ENCODE measurements at regions not wholly inside any gene's neighbourhood (a gene's known extent, or its start where the extent isn't known, plus 50 kb on each side); places are given as distances from the start of the nearest gene placed in this dataset.

- DNase-seq: no peak
Measured at GRCh38 chr5:74074111-74074510, 448.1 kb downstream of the ARHGEF28 start.

DNA sequence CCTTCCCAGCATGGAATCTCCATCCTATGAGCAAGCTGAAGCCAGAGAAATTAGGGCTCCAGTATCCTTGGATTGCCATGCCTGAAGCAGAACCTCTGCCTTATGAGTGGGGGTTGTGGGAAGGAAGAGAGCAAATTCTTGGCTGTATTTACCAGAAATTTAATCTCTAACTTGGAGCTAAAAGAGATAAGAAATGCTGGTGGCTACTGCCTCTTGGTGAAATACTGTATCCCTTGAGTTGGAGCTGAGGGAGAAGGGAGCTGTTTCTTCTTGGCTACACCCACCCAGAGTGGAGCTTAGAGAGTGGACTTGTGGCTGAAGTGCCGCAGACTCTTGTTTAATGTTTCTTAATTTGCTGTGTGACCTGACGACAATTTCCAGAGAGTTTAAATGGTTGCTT, 447.3 kb downstream of the ARHGEF28 start:
- DNase-seq: no peak

GRCh38 chr5:74072646-74073045, 446.6 kb downstream of the ARHGEF28 start:
- no peak for DNase-seq

DNA sequence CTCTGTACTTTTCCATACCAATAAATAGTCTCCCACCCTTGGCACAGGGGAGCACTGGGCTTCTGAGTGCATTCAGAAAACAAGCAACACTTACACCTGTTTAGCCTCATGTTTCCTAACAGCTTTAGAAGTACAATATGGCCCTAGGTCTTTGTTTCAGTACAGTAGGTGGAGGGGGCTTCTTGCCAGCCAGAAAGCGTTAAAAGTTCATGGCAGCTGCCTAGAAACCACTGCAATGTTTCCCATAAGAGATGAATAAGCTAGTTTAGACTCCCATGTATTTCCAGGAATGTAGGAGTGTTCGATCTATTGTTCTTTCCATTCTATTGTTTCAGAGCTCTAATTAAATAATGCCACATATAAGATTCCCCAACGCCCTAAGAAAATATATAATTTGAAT, 444.8 kb downstream of the ARHGEF28 start:
- DNase-seq: no peak

DNA sequence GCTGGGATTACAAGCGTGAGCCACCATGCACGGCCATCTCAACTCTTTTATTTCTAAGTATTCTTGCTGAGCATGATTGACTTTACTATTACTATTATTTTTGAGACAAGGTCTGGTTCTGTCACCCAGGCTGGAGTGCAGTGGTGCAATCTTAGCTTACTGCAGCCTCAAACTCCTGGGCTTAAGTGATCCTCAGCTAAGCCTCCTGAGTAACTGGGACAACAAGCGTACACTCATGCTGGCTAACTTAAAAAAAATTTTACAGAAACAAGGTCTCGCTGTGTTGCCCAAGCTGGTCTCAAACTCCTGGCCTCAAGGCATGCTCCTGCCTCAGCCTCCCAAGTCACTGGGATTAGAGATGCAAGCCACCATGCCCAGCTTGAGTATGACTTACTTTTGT, 443.7 kb downstream of the ARHGEF28 start:
- DNase-seq: no peak

DNA sequence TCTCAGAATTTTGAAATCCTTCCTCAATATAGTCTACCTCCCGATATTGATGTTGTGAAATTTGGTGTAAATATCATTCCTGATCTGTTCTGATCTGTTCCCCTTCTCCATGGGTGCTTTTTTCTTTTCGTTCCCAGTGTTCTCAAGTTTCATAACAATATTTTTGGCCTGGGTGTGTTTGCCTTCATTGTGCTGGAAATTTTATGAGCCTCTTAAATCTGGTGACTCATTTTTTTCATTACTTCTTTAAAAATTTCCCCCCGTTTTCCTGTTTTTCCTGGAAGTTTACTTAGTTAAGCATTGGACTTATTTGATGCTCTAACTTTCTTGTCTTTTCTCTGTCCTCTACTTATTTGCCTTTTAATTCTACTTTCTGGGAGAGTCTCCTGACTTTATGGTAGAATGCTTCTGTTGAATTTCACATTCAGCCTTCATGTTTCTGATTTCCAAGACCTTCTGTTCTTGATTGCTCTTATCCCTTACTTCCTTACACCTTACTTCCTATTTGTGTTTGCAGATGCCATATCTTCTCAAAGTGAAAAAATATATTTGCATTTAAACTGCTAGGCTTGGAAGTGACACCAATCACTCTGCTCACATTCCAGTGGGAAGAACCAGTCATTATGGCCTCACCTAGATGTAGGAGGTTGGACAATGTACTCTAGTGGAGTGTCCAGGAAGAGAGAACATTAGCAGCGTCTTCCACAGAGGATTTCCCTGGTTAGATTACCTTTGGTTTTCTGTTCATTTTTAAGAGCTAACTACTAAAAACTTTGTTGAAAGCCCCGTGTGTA, 441.9 kb downstream of the ARHGEF28 start:
- DNase-seq: no peak

DNA sequence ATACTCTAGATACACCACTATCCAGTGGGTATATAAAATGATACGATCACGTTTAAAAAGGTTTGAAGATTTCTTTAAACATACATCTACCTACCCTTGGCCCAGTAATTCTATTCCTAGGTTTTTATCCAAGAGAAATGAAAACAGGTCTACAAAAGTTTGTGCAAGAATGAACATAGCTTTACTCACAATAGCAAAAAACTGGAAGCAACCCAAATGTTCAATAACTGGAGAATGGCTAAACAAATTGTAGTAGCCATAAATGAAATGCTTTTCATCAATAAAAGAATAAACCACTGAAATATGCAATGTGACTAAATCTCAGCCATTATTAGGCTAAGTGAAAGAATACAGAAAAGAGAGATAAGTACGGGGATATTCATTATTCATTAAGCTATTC, 438.9 kb downstream of the ARHGEF28 start:
- no peak for DNase-seq

GRCh38 chr5:74064225-74064624, 438.2 kb downstream of the ARHGEF28 start:
- no peak for DNase-seq

- DNase-seq: no peak
Measured at GRCh38 chr5:74063821-74064220, 437.8 kb downstream of the ARHGEF28 start.

- DNase-seq: no peak
Measured at GRCh38 chr5:74063346-74063745, 437.4 kb downstream of the ARHGEF28 start.

DNA sequence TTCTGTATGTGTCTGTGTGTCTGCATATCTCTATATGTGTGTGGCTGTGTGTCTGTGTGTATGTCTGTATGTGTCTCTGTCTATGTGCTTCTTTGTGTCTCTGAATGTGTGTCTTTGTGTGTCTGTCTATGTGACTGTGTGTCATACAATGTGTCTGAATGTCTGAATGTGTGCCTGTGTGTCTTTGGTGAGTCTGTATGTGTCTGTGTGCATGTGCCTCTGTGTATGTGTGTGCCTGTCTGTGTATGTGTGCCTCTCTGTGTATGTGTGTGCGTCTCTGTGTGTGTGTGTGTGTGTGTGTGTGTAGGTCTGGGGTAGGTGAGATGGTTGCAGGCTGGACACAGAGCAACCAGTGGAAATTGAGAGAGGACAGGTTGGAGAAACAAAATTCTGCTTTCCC, 435.3 kb downstream of the ARHGEF28 start:
- DNase-seq: no peak

DNA sequence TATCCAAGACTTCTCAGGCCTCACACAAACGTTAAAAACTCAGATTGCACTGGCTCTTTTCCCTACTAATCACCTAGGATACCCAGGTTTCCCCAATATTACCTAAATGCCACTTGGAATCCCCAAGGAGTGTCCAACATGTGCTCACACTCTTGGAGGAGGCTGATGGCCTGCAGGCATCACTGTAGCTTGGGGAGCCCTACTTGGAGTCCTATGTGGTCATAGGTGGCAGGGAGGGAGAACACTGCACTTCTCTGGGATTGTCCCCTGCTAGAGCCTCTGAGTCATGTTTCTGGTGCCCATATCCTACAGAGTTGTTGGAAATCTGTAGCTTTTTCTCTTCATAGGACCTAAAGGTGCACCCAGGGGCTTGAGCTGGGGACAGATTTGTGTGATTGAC, 433.7 kb downstream of the ARHGEF28 start:
- DNase-seq: no peak

GRCh38 chr5:74056789-74057164, 430.8 kb downstream of the ARHGEF28 start:
- DNase-seq: no peak

DNA sequence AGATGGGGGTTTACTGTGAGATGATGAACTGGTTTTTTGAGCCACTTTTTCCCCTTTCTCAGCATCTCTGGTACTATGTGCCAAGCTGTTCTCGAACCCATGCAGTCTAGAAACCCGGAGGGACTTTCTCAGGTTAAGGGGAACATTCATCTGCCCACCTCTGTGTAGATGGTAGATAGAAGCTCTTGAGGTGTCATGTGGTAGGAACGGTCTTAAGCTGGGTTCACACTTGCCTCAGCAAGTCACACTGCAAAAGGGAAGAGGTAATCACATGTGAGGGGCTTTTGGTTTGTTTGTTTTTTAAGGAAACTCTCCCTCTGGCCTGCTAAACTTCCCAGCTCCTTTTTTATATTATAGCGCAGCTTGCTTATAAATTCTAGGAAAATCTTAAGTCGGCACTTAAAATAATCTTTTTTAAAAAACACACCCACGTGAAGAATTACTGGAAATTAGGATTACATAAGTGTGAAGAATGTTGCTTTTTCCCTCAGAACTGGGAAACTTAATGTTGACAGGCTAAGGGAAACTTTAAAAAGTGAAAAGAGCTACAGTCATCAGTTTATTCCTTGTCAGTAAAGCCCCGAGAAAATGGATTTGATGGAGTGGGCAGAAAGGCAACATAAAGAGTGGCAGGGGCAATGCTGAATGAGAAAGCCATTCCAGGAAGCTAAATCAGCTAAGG, 430.3 kb downstream of the ARHGEF28 start:
- DNase-seq: no peak

GRCh38 chr5:74055486-74056106, 429.6 kb downstream of the ARHGEF28 start:
- DNase-seq: no peak

DNA sequence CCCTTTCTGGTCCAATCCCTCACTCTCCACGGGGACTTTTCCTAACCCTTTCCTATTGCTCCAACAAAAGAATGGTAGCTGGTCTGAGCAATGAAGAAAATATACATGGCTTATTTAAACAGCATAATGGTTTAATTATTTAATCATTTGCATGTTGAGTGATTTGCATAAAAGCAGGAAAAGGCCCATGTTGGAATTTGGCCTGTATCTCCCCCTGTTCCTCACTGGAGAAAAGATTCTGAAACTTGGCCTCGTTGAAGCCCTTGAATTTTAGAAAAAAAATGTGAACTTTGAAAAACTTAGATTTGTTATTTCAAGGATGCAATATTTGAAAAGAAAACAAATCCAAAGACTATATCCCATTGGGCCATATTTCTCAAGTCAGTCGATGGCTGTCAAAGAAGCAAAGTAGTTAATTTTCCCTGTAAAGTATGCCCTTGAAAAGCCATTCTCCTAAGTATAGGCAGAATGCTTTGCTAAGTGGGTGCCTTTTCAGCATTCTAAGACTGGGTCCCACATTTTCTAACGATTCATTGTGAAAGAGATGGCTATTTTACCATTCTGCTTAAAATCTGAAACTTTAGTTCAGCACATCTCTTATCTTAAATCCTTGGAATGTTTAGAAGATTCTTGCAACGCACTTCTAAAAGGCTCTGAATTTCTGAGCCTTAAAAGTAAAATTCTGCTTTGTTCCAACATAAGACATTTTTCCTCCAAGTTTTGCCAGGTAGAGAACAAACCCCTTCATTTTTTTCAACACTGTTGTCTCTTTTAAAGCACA, 428.8 kb downstream of the ARHGEF28 start:
- DNase-seq: peak; percentile 38

DNA sequence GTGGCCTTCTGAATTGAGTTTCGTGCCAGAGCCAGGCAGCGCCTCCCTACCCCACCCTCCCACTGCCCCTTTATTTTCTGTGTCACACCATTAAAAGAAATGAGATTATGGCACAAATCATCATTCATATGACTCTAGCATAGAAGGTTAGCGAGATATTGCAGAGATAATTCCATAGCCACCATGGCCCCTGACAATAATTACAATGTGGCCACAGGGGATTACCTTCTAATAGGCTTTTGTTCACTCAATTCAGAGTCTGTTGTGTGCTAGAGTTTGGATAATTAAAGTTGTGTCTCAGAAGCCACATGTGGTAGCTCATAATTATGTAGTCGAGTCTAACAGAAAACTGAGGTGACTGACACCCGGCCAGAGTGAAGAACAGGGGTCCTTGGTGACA, 428.1 kb downstream of the ARHGEF28 start:
- no peak for DNase-seq

- no peak for DNase-seq
Measured at GRCh38 chr5:74052441-74053221, 426.6 kb downstream of the ARHGEF28 start.

DNA sequence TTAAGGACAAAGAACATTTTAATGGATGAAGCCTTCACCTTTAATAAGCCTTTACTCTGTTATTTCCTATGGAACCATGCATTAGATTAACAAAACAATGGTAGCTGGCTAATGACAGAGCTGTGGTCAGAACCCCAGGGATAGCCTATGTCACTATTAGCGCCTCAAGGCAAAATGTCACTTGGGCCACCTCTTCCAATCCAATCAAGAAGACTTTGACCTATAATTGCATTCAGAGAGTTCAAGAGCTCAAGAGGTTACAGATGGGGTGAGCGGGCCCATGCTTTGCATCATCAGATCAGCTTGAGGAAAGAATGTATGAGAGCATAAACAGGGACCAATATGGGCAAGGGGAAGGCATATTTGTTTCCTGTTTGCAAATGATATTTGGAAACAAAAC, 425.1 kb downstream of the ARHGEF28 start:
- no peak for DNase-seq

GRCh38 chr5:74044936-74045335, 418.9 kb downstream of the ARHGEF28 start:
- no peak for DNase-seq

- DNase-seq: no peak
Measured at GRCh38 chr5:74042959-74043358, 417.0 kb downstream of the ARHGEF28 start.

DNA sequence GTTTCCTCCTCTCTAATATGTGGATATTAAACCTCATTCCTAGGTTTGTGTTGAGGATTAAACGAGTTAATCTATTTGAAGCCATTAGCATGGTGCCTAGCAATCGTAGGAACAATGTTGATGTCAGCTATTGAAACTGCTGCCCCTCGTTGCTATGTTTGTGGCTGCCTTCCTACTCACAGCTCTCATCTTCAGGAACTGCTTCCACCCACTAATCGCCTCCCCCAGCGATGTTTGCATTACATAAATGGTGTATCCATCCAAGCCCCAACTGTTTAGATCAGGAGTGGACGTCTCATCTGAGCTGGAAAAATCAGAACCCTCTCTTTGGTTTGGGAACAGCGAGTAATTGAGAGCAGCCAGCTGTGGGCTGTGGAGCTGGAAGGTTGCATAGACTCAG, 416.6 kb downstream of the ARHGEF28 start:
- DNase-seq: no peak

DNA sequence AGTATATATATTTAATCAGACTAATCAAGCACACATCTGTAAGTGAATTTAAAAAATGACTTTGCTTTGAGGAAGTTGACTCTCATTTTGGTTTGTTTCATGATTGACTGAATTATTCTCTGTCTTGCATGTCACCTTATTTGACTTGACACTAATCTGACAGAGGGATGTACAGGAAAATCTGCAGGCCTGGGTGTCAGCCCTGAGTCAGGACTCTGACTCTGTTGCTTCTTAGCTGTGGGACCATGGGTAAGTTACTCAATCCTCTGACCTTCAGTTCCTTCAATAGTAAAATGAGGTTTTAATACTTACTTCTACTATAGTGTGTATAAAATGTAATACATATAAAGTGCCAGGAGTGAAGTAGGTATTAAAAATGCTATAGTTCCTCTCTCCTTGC, 415.9 kb downstream of the ARHGEF28 start:
- DNase-seq: no peak
